ENCODE measurements at regions not wholly inside any gene's neighbourhood (a gene's known extent, or its start where the extent isn't known, plus 50 kb on each side); places are given as distances from the start of the nearest gene placed in this dataset.

- TF ChIP-seq POLR2A (IDR thresholded peaks at IDR 0.05; ENCODE audit: low read depth, low read length) (no peak), TAF1 (IDR thresholded peaks at IDR 0.05; ENCODE audit: borderline replicate concordance, low read depth, low read length) (no peak), POLR2AphosphoS5 (IDR thresholded peaks at IDR 0.05; ENCODE audit: low read depth, low read length) (no peak)
- FAIRE-seq (no peak), DNase-seq (ENCODE audit: insufficient read length) (no peak)
Measured at GRCh38 chr10:113987156-113987555, 56.5 kb upstream of the ADRB1 start.

- DNase-seq (ENCODE audit: insufficient read length): peak; percentile 24
- FAIRE-seq: no peak
- TF ChIP-seq POLR2A (IDR thresholded peaks at IDR 0.05; ENCODE audit: low read depth, low read length): no peak
- TF ChIP-seq POLR2AphosphoS5 (IDR thresholded peaks at IDR 0.05; ENCODE audit: low read depth, low read length): no peak
- no peak for TF ChIP-seq TAF1 (IDR thresholded peaks at IDR 0.05; ENCODE audit: borderline replicate concordance, low read depth, low read length)
Measured at GRCh38 chr10:113987805-113988204, 55.9 kb upstream of the ADRB1 start.

- FAIRE-seq (no peak), DNase-seq (ENCODE audit: insufficient read length) (no peak)
- TF ChIP-seq TAF1 (IDR thresholded peaks at IDR 0.05; ENCODE audit: borderline replicate concordance, low read depth, low read length): no peak
- no peak for TF ChIP-seq POLR2A (IDR thresholded peaks at IDR 0.05; ENCODE audit: low read depth, low read length)
- TF ChIP-seq POLR2AphosphoS5 (IDR thresholded peaks at IDR 0.05; ENCODE audit: low read depth, low read length): no peak
Measured at GRCh38 chr10:113988535-113988934, 55.1 kb upstream of the ADRB1 start.

- no peak for DNase-seq (ENCODE audit: insufficient read length)
- no peak for FAIRE-seq
- no peak for TF ChIP-seq POLR2A (IDR thresholded peaks at IDR 0.05; ENCODE audit: low read depth, low read length)
- TF ChIP-seq POLR2AphosphoS5 (IDR thresholded peaks at IDR 0.05; ENCODE audit: low read depth, low read length): no peak
Measured at GRCh38 chr10:113991091-113991860, 52.4 kb upstream of the ADRB1 start.

- TF ChIP-seq POLR2AphosphoS5 (IDR thresholded peaks at IDR 0.05; ENCODE audit: low read depth, low read length): no peak
- TF ChIP-seq TAF1 (IDR thresholded peaks at IDR 0.05; ENCODE audit: borderline replicate concordance, low read depth, low read length): no peak
- no peak for TF ChIP-seq POLR2A (IDR thresholded peaks at IDR 0.05; ENCODE audit: low read depth, low read length)
- FAIRE-seq (no peak), DNase-seq (ENCODE audit: insufficient read length) (no peak)
Measured at GRCh38 chr10:113992471-113993011, 51.1 kb upstream of the ADRB1 start.

GRCh38 chr10:113993489-113993991 lies 50.1 kb upstream of the ADRB1 start:
- TF ChIP-seq POLR2AphosphoS5 (IDR thresholded peaks at IDR 0.05; ENCODE audit: low read depth, low read length) (no peak), POLR2A (IDR thresholded peaks at IDR 0.05; ENCODE audit: low read depth, low read length) (no peak), TAF1 (IDR thresholded peaks at IDR 0.05; ENCODE audit: borderline replicate concordance, low read depth, low read length) (no peak)
- FAIRE-seq: peak; percentile 27
- DNase-seq (ENCODE audit: insufficient read length): no peak
